OCI-LY1 (cell line): ENCODE measurements at regions not wholly inside any gene's neighbourhood (a gene's known extent, or its start where the extent isn't known, plus 50 kb on each side); places are given as distances from the start of the nearest gene placed in this dataset.

Source experiments
- EZH2 ChIP-seq: fragments of 200-600 bp; sonication (generic), shearing (Covaris generic); IDR thresholded peaks from 2 replicates; pipeline ENCODE4 v1.8.0; 2017; ENCODE audit warnings: borderline replicate concordance, mixed run types, mild to moderate bottlenecking, antibody characterized with exemption, low read length, moderate library complexity, mixed read lengths
- TF ChIP-seq, protein P1 (sequence below): fragments of 200-600 bp; sonication (generic), shearing (Covaris generic); IDR thresholded peaks from 2 replicates; pipeline ENCODE4 v1.5.1; 2017; ENCODE audit warnings: mild to moderate bottlenecking, antibody characterized with exemption, low read length, moderate library complexity, mixed read lengths

DNA sequence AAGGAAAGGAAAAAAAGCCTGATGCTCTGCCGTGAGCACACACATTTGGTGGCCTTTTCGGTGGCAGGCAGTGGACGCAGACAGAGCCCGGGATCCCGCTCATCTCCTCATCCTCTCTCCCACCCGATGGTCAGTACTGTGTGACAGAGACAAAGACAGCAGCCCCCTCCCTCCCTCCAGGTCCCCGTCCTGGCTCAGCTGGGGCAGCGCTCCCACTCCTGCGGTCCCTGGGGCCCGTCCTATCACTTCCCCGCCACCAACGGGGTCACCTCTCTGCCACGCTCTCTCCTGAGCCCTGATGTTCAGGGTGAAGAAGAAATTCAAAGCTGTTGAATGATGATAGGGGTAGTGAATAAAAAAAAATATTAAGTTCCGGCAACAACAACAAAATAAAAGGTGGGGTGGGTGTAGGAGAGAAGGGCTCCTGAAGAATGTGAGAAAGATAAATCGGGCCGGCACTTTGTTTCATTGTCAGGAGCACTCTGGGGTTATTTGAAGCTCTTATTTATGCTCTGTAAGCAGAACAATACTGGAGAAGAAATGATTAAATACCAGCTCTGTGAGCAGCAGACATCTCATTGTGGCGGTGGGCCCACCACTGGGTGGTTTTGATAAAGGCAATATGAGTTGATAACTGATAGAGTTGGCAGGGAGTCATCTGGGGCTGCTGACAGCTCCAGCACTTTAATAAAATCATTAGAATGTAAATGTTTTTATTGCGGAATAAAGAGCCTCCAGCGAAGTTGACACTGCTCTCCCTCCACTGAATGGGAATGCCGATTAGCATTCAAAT, 417.7 kb downstream of the IRX1 start:
- TF ChIP-seq, protein P1, sequence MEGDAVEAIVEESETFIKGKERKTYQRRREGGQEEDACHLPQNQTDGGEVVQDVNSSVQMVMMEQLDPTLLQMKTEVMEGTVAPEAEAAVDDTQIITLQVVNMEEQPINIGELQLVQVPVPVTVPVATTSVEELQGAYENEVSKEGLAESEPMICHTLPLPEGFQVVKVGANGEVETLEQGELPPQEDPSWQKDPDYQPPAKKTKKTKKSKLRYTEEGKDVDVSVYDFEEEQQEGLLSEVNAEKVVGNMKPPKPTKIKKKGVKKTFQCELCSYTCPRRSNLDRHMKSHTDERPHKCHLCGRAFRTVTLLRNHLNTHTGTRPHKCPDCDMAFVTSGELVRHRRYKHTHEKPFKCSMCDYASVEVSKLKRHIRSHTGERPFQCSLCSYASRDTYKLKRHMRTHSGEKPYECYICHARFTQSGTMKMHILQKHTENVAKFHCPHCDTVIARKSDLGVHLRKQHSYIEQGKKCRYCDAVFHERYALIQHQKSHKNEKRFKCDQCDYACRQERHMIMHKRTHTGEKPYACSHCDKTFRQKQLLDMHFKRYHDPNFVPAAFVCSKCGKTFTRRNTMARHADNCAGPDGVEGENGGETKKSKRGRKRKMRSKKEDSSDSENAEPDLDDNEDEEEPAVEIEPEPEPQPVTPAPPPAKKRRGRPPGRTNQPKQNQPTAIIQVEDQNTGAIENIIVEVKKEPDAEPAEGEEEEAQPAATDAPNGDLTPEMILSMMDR: no peak
- no peak for TF ChIP-seq EZH2
